Activated CD8-positive, alpha-beta T cell treated with anti-CD3 and anti-CD28 coated beads, Interleukin-2, amount 10 ng/mL, durations not matched to agents 7 days and 5 days (primary cell): ENCODE measurements at regions not wholly inside any gene's neighbourhood (a gene's known extent, or its start where the extent isn't known, plus 50 kb on each side); places are given as distances from the start of the nearest gene placed in this dataset.

Experiments used
- ATAC-seq: fragments of 150-1000 bp; cut with Tn5 transposase; one replicate; pipeline ENCODE4 v1.10.0; 2021; ENCODE audit warnings: moderate library complexity
- CTCF ChIA-PET: fragments of 350-600 bp; sonication (Branson Sonifier 250); formaldehyde crosslinking; loops from one replicate; lab custom pipeline; 2021; ENCODE audit warnings: antibody characterized with exemption; lab: Charles Lee
- POLR2A ChIA-PET: fragments of 350-600 bp; sonication (Branson Sonifier 250); formaldehyde crosslinking; loops from one replicate; lab custom pipeline; 2021; ENCODE audit warnings: antibody characterized with exemption; lab: Charles Lee
- DNase-seq: peaks from one replicate; pipeline ENCODE4 v3.0.0-alpha.2; 2020
- H3K27ac Mint-ChIP-seq: one replicate; pipeline ENCODE4 v1.8.0; 2021; ENCODE audit warnings: mild to moderate bottlenecking, mixed read lengths
- H3K27me3 Mint-ChIP-seq: one replicate; pipeline ENCODE4 v1.8.0; 2021; ENCODE audit warnings: low read depth, mixed read lengths
- H3K36me3 Mint-ChIP-seq: one replicate; pipeline ENCODE4 v1.8.0; 2021; ENCODE audit warnings: low read depth, mixed read lengths
- H3K4me1 Mint-ChIP-seq: one replicate; pipeline ENCODE4 v1.8.0; 2021; ENCODE audit warnings: low read depth, mixed read lengths
- H3K4me3 Mint-ChIP-seq: one replicate; pipeline ENCODE4 v1.8.0; 2021; ENCODE audit warnings: mild to moderate bottlenecking, mixed read lengths
- H3K9me3 Mint-ChIP-seq: one replicate; pipeline ENCODE4 v1.8.0; 2022; ENCODE audit warnings: mixed read lengths; ENCODE audit not compliant: insufficient read depth

DNA sequence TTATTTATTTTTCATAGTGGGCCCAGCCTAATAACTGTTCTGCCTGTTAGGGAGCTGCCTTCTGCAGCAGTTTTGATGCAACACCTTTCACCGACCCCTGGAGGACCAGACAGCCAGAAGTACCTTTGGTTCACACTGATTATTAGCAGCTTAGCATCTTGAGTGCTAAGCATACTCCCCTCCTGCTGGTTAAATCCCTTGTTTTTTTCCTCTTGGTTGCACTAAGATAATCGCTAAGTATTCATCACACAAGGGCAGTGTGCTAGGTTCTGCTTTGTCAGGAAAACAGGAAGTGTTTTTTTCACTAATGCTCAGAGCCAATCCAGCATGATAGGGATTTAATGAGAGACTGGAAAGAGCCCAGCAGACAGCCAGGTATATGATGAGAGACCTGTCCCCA, 437.0 kb downstream of the FUT8 start:
- peak overlapping the region; percentile 89 for H3K27ac Mint-ChIP-seq
- H3K36me3 Mint-ChIP-seq, result peaks cover 64% of the 10 kb centered on the region
- peaks cover 72% of the 10 kb centered on the region for H3K4me1 Mint-ChIP-seq
- ChIA-PET CTCF (interaction anchor here (0.9 to 1.9 kb wide), 7 partner anchors 11 to 111 kb away, joined by 3 to 7 read pairs (median 4); no protein-coding TSS in a partner anchor), POLR2A (interaction anchor here (1.9 kb wide), 1 partner anchor 78 kb away, joined by 6 read pairs; no protein-coding TSS in a partner anchor)
- H3K4me3 Mint-ChIP-seq, result no peak overlapping the region
- H3K27me3 Mint-ChIP-seq, result no peaks in the 10 kb centered on the region
- H3K9me3 Mint-ChIP-seq, result peaks cover 37% of the 10 kb centered on the region
- ATAC-seq (no peak), DNase-seq (no peak)

DNA sequence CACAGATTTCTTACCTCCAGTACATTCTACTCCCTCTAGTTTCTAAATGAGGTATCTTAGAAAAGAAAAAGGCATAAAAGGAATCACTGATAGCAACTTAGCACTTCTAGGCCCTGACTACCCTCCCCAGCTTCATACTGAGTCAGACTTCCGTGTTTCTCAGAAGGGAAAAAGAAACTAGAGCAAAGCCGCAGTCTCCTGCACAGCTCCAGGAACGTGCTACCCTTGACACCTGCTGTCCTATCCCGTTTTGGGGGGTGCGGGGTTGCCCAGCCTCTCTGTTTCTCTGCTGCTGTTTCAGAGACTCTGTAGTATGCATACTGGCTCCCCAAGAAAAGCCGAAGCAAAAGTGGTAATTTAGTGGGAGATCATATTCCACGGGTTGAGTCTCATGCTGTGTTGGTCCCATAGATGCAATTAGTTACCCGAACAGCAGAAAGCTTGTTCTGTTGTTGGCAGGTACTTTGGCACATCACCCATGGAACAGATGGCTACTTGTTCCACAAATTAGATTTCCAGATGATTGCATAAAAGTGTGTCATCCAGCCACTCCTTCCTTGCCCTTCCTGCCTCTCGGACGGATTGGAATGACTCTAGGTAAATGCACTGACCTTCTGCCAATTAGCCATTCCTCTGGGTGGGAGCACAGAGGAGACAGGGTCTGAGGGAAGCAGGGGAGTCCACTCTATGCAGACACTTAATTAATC, 438.1 kb downstream of the FUT8 start:
- Mint-ChIP-seq H3K36me3 (peaks cover 61% of the 10 kb centered on the region), H3K4me3 (no peak overlapping the region), H3K27ac (peak overlapping the region; percentile 89), H3K27me3 (no peaks in the 10 kb centered on the region), H3K9me3 (peaks cover 36% of the 10 kb centered on the region), H3K4me1 (peaks cover 69% of the 10 kb centered on the region)
- ChIA-PET POLR2A (interaction anchor here (1.9 kb wide), 1 partner anchor 77 kb away, joined by 6 read pairs; no protein-coding TSS in a partner anchor), CTCF (interaction anchor here (0.9 to 1.9 kb wide), 6 partner anchors 11 to 103 kb away, joined by 3 to 6 read pairs (median 3); no protein-coding TSS in a partner anchor)
- peak; percentile 80 for DNase-seq
- peak; percentile 66 for ATAC-seq

DNA sequence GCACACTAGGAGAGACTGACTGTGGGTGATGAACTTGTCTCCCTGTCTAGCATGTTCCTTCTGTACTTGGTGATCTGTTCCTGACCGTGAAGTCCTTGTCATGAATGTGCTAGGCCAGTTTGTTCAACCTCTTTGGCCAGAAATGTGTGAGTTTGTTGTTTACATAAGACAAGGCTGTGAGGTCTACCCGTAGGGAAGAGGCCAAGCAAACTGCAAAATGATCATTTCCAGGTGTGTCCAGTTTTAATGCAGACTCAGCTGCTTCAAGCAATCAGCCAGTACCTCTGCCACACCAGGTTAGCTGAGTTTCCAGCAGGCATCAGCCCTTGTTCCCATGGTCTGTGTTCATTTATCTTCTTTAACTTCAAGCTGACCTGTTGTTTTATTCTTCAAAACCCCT, 440.2 kb downstream of the FUT8 start:
- ChIA-PET CTCF (interaction anchor here (1.0 to 1.5 kb wide), 3 partner anchors 8 to 220 kb away, joined by 3 to 4 read pairs (median 4); no protein-coding TSS in a partner anchor), POLR2A (interaction anchor here (0.5 kb wide), 1 partner anchor 569 kb away, joined by 3 read pairs; no protein-coding TSS in a partner anchor)
- Mint-ChIP-seq H3K36me3 (peaks cover 58% of the 10 kb centered on the region), H3K27ac (peak overlapping the region; percentile 46), H3K4me1 (peaks cover 52% of the 10 kb centered on the region), H3K9me3 (peaks cover 32% of the 10 kb centered on the region), H3K27me3 (no peaks in the 10 kb centered on the region), H3K4me3 (no peak overlapping the region)
- ATAC-seq (no peak), DNase-seq (peak; percentile 16)

DNA sequence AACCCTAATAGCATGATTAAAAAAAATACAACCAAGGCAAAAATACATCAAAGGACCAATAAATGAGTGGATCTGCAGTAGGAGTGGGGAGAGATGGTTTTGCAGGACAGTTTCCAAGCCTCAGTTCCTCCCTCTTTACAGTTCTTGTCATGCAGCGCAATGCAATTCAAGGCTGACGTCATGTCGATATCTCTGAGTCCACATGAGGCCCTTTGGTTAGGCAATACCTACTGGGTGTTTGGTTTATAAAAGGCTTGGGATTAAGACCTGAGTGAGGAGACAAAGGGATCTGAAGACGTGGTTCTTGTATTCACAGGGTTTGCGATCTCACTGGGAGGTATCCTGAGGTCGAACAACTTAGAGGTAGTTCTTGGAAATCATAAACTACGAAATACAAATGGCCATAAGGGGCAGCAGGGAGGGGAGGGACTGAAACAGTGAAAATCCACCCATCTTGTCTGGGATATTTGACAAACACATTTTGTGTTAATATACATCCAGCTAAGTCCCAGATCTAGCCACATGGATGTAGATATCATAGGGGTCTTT, 441.0 kb downstream of the FUT8 start:
- peaks cover 32% of the 10 kb centered on the region for H3K9me3 Mint-ChIP-seq
- ChIA-PET POLR2A (interaction anchor here (0.6 kb wide), 1 partner anchor 450 kb away, joined by 4 read pairs; no protein-coding TSS in a partner anchor), CTCF (interaction anchor here (1.5 kb wide), 1 partner anchor 219 kb away, joined by 3 read pairs; no protein-coding TSS in a partner anchor)
- no peak overlapping the region for H3K27ac Mint-ChIP-seq
- no peaks in the 10 kb centered on the region for H3K27me3 Mint-ChIP-seq
- no peak overlapping the region for H3K4me3 Mint-ChIP-seq
- ATAC-seq (no peak), DNase-seq (peak; percentile 14)
- H3K4me1 Mint-ChIP-seq, result peaks cover 48% of the 10 kb centered on the region
- H3K36me3 Mint-ChIP-seq, result peaks cover 58% of the 10 kb centered on the region

DNA sequence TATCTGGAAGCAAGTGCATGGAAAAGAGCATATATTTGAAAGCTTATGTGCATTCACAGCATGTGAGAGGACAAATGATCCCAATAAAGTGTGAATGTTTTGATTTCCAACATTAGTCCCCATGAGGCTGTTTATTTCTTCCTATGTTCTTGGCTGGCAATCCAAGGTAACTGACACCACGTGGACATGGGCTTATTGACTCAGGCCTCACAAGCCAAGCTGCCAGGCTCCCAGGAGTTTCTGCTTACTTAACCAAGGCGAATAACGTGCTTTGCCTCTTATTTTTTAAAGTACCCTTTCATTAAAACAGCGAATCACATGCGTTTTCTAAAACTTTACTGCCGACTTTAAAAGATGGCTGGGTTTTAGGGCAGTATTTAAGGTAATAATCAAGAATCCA, 441.7 kb downstream of the FUT8 start:
- H3K4me1 Mint-ChIP-seq, result peaks cover 48% of the 10 kb centered on the region
- ATAC-seq, result no peak
- H3K27me3 Mint-ChIP-seq, result no peaks in the 10 kb centered on the region
- ChIA-PET CTCF (no interaction called here), POLR2A (no interaction called here)
- peaks cover 28% of the 10 kb centered on the region for H3K9me3 Mint-ChIP-seq
- H3K27ac Mint-ChIP-seq, result no peak overlapping the region
- H3K4me3 Mint-ChIP-seq, result no peak overlapping the region
- peaks cover 60% of the 10 kb centered on the region for H3K36me3 Mint-ChIP-seq
- DNase-seq, result peak; percentile 6

DNA sequence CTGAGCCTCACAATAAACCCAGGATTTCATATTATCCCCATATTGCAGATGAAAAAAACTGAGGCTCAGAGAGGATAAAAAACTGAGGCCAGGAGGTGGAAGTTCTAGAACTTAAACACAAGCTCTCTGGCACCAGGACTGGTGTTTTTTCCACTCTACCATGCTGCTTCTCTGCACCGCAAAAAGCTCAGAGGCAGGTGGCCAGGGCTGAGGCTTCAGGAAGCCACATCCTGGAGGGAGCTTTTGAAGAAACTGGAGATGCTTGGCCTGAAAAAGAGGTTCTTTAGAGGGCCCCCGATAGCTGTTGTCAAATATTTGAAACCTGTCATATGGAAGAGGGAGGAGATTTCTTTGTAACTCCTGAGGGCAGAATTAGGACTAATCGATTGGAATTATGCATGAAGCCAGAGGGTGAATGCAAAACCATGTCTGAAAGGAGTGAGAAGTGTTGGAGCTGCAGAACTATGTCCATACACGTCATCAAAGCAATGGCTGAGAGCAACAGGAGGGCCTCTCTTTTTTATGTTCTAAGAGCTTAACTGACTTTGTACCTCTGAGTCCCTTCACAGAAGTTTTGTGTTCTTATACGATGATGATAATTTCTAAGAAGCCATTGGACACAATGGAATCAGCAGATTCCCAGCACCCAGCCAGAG, 448.6 kb downstream of the FUT8 start:
- Mint-ChIP-seq H3K4me3 (peak overlapping the region; percentile 59), H3K36me3 (peaks cover 43% of the 10 kb centered on the region), H3K9me3 (peaks cover 9% of the 10 kb centered on the region), H3K4me1 (peaks cover 69% of the 10 kb centered on the region), H3K27ac (peak overlapping the region; percentile 88), H3K27me3 (no peaks in the 10 kb centered on the region)
- POLR2A ChIA-PET, result interaction anchor here (1.1 to 2.1 kb wide), 4 partner anchors 14 to 67 kb away, joined by 7 to 17 read pairs (median 10); no protein-coding TSS in a partner anchor
- peak; percentile 84 for DNase-seq
- ATAC-seq, result peak; percentile 89
- CTCF ChIA-PET, result interaction anchor here (1.1 to 2.5 kb wide), 15 partner anchors 9 to 692 kb away, joined by 3 to 19 read pairs (median 7); no protein-coding TSS in a partner anchor

DNA sequence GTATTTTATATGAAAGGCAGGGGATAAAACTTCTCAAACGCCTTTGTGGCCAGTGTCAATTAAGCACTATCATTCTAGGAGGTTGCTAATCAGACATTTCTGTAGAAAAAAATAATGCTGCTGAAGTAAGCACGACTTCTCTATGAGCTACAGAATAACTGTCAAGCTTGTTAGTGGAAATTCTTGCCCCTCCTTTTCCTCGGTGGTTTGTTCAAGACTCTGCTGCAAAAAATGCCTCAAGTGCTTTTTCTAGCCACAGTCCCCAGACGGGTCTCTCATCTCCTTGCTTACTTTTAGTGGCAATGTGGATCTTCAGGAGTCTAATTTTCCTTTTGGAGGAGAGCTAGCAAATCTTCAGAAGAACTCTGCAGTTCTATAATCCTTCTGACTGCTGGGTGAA, 452.0 kb downstream of the FUT8 start:
- POLR2A ChIA-PET, result interaction anchor here (1.6 to 1.9 kb wide), 2 partner anchors 13 to 18 kb away, joined by 6 to 7 read pairs; no protein-coding TSS in a partner anchor

DNA sequence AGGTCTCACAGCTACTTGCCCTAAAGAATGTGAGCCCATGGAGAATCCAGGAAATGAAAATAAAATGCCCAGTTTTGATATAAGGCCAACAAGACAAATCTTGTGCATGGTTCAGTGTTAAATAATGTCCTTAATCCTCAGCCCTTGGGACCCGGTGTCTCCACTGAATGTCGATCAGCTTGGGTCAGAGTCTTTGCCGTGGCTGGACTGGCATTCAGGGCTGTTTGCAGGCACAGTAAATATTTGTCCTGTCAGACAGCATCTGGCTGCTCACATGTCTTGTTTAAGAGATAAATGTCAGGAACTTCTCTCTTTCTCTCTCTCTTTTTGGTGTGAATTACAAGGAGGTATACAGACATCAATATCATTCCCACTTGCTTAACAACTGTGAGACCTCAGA, 452.5 kb downstream of the FUT8 start:
- Mint-ChIP-seq H3K27me3 (no peaks in the 10 kb centered on the region), H3K9me3 (peaks cover 9% of the 10 kb centered on the region), H3K4me3 (no peak overlapping the region), H3K4me1 (peaks cover 63% of the 10 kb centered on the region), H3K36me3 (peaks cover 28% of the 10 kb centered on the region), H3K27ac (peak overlapping the region; percentile 78)
- POLR2A ChIA-PET, result interaction anchor here (1.6 to 1.9 kb wide), 2 partner anchors 13 to 18 kb away, joined by 6 to 7 read pairs; no protein-coding TSS in a partner anchor
- ATAC-seq, result no peak
- CTCF ChIA-PET, result interaction anchor here (0.9 to 2.3 kb wide), 8 partner anchors 11 to 450 kb away, joined by 4 to 15 read pairs (median 7); no protein-coding TSS in a partner anchor
- no peak for DNase-seq

More for the DNA sequence above, 452.0 kb downstream of the FUT8 start:
- DNase-seq, result no peak
- CTCF ChIA-PET, result interaction anchor here (0.9 to 2.3 kb wide), 8 partner anchors 12 to 449 kb away, joined by 4 to 15 read pairs (median 7); no protein-coding TSS in a partner anchor
- peak; percentile 33 for ATAC-seq
- H3K4me3 Mint-ChIP-seq, result peak overlapping the region; percentile 6
- H3K27me3 Mint-ChIP-seq, result no peaks in the 10 kb centered on the region
- H3K27ac Mint-ChIP-seq, result peak overlapping the region; percentile 78
- peaks cover 29% of the 10 kb centered on the region for H3K36me3 Mint-ChIP-seq
- H3K9me3 Mint-ChIP-seq, result peaks cover 9% of the 10 kb centered on the region
- H3K4me1 Mint-ChIP-seq, result peaks cover 64% of the 10 kb centered on the region

DNA sequence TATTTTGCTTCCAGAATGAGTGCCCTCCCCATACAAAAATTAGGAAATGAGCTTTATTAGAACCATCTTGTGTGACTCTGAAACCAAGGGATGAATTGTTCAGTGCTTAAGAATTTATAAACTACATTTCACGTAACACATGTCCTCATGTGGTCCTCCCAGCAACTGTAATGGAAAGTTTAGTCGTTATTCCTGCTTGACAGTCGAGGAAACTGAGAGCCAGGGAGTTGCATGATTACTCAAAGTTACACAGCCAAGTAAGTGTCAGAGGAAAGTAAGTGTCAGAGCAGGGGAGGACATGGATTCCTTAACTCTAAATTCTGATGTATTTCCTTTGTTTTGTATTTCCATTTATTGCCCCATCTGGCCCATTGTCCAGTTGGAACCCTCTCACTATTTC, 453.9 kb downstream of the FUT8 start:
- no peak for ATAC-seq
- Mint-ChIP-seq H3K27me3 (no peaks in the 10 kb centered on the region), H3K36me3 (peaks cover 17% of the 10 kb centered on the region), H3K9me3 (peaks cover 5% of the 10 kb centered on the region), H3K4me3 (no peak overlapping the region), H3K4me1 (peaks cover 55% of the 10 kb centered on the region), H3K27ac (no peak overlapping the region)
- no peak for DNase-seq
- POLR2A ChIA-PET, result no interaction called here
- CTCF ChIA-PET, result interaction anchor here (0.8 to 1.5 kb wide), 4 partner anchors 20 to 93 kb away, joined by 3 to 6 read pairs (median 4); no protein-coding TSS in a partner anchor

DNA sequence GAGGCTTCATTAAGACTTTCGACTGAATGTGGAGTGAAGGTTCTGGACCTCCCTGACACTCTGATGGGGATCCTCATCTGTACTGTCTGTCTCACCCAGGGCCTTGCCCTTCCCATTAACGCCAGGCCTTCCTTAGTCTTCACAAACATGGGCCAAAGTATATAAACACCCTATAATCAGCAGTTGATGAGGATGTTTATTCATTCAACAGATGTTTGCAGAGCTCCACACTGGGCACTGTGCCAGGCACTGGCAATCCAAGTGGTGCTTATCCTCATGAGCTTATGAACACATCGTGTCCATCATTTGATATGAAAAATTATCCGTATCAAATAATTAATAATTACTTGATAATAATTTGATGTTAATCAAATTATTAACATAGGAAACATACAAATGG, 454.4 kb downstream of the FUT8 start:
- DNase-seq (no peak), ATAC-seq (no peak)
- CTCF ChIA-PET, result interaction anchor here (1.2 to 1.5 kb wide), 3 partner anchors 21 to 92 kb away, joined by 4 to 6 read pairs (median 5); no protein-coding TSS in a partner anchor
- Mint-ChIP-seq H3K36me3 (peaks cover 15% of the 10 kb centered on the region), H3K27me3 (no peaks in the 10 kb centered on the region), H3K9me3 (peaks cover 5% of the 10 kb centered on the region), H3K4me3 (no peak overlapping the region), H3K4me1 (peaks cover 55% of the 10 kb centered on the region), H3K27ac (no peak overlapping the region)
- POLR2A ChIA-PET, result interaction anchor here (1.4 kb wide), 1 partner anchor 12 kb away, joined by 5 read pairs; no protein-coding TSS in a partner anchor

DNA sequence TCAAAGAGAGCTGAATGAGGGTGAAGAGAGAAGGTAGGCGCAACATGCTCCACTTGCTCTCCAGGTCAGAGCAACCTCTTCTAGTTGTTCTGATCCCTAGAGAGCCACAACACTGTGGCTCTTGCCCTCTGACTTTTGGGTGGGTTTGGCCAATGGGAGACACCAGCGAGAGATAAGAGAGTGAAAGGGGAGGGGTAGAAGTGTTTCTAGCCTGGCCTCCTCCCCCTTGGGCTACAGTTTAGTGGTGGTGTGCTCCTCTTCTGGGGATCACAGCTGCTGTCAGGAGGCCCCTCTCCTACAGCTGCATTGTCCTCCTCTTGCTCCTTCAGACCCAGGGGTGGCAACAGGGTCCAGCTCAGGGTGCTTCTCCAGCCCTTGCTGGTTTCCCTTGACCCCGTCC, 454.8 kb downstream of the FUT8 start:
- peaks cover 50% of the 10 kb centered on the region for H3K4me1 Mint-ChIP-seq
- POLR2A ChIA-PET, result interaction anchor here (1.2 to 1.5 kb wide), 3 partner anchors 12 to 94 kb away, joined by 3 to 8 read pairs (median 5); no protein-coding TSS in a partner anchor
- H3K27me3 Mint-ChIP-seq, result no peaks in the 10 kb centered on the region
- no peak for ATAC-seq
- CTCF ChIA-PET, result interaction anchor here (1.2 to 1.5 kb wide), 2 partner anchors 21 to 43 kb away, joined by 4 to 5 read pairs; no protein-coding TSS in a partner anchor
- no peak overlapping the region for H3K27ac Mint-ChIP-seq
- H3K9me3 Mint-ChIP-seq, result peaks cover 5% of the 10 kb centered on the region
- H3K36me3 Mint-ChIP-seq, result peaks cover 10% of the 10 kb centered on the region
- no peak overlapping the region for H3K4me3 Mint-ChIP-seq
- DNase-seq, result no peak
